T-helper 2 cell treated with Interferon-gamma antibody and Interleukin-4, amounts not matched to agents 5 μg/mL and 100 μg/mL, for 36 hours (primary cell): ENCODE measurements at regions not wholly inside any gene's neighbourhood (a gene's known extent, or its start where the extent isn't known, plus 50 kb on each side); places are given as distances from the start of the nearest gene placed in this dataset.
"Not testable (repeated sequence)": the region's sequence is repeated elsewhere in the genome, so short reads cannot be mapped to it uniquely, and the experiment has no call there.

Experiments
- DNase-seq: peaks from one replicate; pipeline ENCODE4 v3.0.0; 2021; ENCODE audit warnings: low spot score
- H3K27ac Mint-ChIP-seq: one replicate; pipeline ENCODE4 v1.8.0; 2021; ENCODE audit warnings: mild to moderate bottlenecking, mixed read lengths
- H3K27me3 Mint-ChIP-seq: one replicate; pipeline ENCODE4 v1.8.0; 2021; ENCODE audit warnings: low read depth, mixed read lengths
- H3K36me3 Mint-ChIP-seq: one replicate; pipeline ENCODE4 v1.8.0; 2021; ENCODE audit warnings: low read depth, mixed read lengths
- H3K4me1 Mint-ChIP-seq: one replicate; pipeline ENCODE4 v1.8.0; 2021; ENCODE audit warnings: low read depth, mixed read lengths
- H3K4me3 Mint-ChIP-seq: one replicate; pipeline ENCODE4 v1.8.0; 2022; ENCODE audit warnings: mild to moderate bottlenecking, moderate library complexity, mixed read lengths
- H3K9me3 Mint-ChIP-seq: one replicate; pipeline ENCODE4 v1.8.0; 2021; ENCODE audit warnings: mixed read lengths

GRCh38 chr6:22173311-22173710 is 123.5 kb downstream of the PRL start:
- no peak overlapping the region for H3K27ac Mint-ChIP-seq
- H3K36me3 Mint-ChIP-seq, result peaks cover 1% of the 10 kb centered on the region
- no peak overlapping the region for H3K4me3 Mint-ChIP-seq
- H3K9me3 Mint-ChIP-seq, result peaks cover 34% of the 10 kb centered on the region
- no peak for DNase-seq
- no peaks in the 10 kb centered on the region for H3K27me3 Mint-ChIP-seq
- no peaks in the 10 kb centered on the region for H3K4me1 Mint-ChIP-seq

- H3K27ac Mint-ChIP-seq, H3K4me3 Mint-ChIP-seq, DNase-seq, H3K4me1 Mint-ChIP-seq, H3K36me3 Mint-ChIP-seq, H3K27me3 Mint-ChIP-seq: not testable (repeated sequence)
- H3K9me3 Mint-ChIP-seq, result peaks cover 40% of the 10 kb centered on the region
Observed at GRCh38 chr6:22180250-22180649, 116.6 kb downstream of the PRL start.

DNA sequence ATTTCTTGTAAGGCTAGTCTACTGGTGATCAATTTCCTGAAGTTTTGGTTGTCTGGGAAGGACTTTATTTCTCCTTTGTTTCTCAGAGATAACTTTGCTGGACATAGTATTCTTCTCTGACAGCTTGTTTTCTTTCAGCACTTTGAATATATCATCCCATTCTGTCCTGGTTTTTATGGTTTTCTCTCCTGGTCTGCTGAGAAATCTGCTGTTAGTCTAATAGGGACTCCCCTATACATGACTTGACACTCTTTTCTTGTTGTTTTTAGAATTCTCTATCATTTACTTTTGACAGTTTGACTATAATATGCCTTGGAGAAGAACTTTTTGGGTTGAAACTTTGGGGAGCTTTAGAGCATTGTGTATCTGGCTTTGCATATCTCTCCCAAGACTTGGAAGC is 112.5 kb downstream of the PRL start:
- H3K27ac Mint-ChIP-seq, result no peak overlapping the region
- peaks cover 2% of the 10 kb centered on the region for H3K36me3 Mint-ChIP-seq
- H3K4me1 Mint-ChIP-seq, result no peaks in the 10 kb centered on the region
- H3K4me3 Mint-ChIP-seq, result no peak overlapping the region
- peaks cover 41% of the 10 kb centered on the region for H3K9me3 Mint-ChIP-seq
- DNase-seq, result no peak
- no peaks in the 10 kb centered on the region for H3K27me3 Mint-ChIP-seq

DNA sequence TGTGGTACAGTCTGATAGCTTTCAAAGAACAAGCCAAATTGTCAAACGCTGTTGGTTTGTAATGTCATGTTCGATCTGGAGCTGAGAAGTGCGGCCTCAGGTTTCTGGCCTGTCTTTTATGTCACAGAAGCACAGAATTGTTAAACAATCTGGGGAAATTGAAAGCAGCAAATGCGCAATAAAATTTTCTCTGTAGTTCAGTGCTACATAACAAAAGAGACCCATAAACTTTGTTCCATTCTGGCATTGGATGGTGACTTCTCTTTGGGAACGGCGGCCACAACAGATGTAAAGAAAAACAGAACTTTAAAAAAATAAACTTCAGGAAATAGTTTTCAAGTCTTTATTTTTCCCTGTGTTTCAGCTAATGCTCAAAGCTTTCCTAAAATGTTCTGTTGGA is 106.9 kb downstream of the PRL start:
- Mint-ChIP-seq H3K27me3 (no peaks in the 10 kb centered on the region), H3K27ac (no peak overlapping the region), H3K9me3 (peaks cover 4% of the 10 kb centered on the region), H3K36me3 (no peaks in the 10 kb centered on the region), H3K4me3 (no peak overlapping the region), H3K4me1 (peaks cover 4% of the 10 kb centered on the region)
- no peak for DNase-seq

DNA sequence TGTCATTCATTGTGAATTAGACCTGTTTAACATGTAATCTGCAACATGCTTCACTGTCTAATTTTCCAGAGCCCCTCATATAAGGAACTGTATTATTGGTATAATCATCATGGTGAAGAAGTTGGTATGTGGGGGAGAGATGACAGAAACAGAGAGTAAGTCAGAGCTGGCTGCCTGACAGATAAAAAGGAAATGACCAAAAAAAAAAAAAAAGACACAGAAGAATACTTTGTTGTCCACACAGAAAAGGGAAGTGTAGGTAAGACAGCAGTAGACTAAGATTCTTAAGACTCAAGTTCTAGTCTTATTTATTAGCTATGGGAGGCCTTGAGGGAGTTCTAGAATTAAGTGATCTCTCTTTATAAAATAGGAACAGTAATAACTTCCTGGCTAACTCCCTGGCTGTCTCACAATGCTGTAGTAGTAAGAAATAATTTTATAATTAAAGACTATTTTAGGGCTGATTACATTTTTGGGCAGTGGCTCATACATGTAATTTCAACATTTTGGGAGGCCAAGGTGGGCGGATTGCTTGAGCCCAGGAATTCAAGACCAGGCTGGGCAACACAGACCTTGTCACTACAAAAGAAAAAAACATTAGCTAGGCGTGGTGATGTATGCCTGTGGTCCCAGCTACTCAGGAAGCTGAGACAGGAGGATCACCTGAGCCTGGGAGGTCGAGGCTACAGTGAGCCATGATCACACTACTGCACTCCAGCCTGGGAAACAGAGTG is 102.5 kb downstream of the PRL start:
- Mint-ChIP-seq H3K36me3 (no peaks in the 10 kb centered on the region), H3K27me3 (no peaks in the 10 kb centered on the region), H3K4me1 (peaks cover 4% of the 10 kb centered on the region), H3K27ac (no peak overlapping the region), H3K9me3 (peaks cover 5% of the 10 kb centered on the region), H3K4me3 (no peak overlapping the region)
- DNase-seq, result no peak

GRCh38 chr6:22199771-22200170 is 97.1 kb downstream of the PRL start:
- Mint-ChIP-seq H3K36me3 (no peaks in the 10 kb centered on the region), H3K9me3 (peaks cover 5% of the 10 kb centered on the region), H3K4me1 (no peaks in the 10 kb centered on the region), H3K27ac (no peak overlapping the region), H3K4me3 (no peak overlapping the region), H3K27me3 (no peaks in the 10 kb centered on the region)
- no peak for DNase-seq

DNA sequence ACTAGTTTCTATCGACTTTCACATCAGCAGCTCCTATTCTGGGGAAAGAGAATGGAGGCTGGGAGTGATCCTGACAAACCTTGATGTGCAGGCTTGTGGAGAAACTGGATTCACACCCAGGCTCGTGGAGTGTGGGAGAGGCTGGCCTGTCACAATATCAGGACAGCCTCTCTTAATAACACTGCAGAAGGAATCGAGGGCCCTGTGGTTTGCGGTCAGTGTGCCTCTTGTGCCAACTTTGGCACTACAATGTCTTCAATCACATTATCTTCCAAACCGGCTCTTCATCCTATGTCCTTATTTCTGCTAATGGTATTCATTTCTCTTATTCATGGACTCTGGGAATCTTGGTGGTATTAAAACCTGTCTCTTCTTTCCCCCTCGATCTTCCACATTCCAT is 92.7 kb downstream of the PRL start:
- Mint-ChIP-seq H3K27ac (no peak overlapping the region), H3K4me1 (no peaks in the 10 kb centered on the region), H3K36me3 (no peaks in the 10 kb centered on the region), H3K27me3 (no peaks in the 10 kb centered on the region), H3K9me3 (peaks cover 4% of the 10 kb centered on the region), H3K4me3 (no peak overlapping the region)
- DNase-seq, result no peak

GRCh38 chr6:22205266-22205665 is 91.6 kb downstream of the PRL start:
- Mint-ChIP-seq H3K27me3 (no peaks in the 10 kb centered on the region), H3K36me3 (no peaks in the 10 kb centered on the region), H3K4me1 (no peaks in the 10 kb centered on the region), H3K4me3 (no peak overlapping the region), H3K9me3 (peaks cover 4% of the 10 kb centered on the region), H3K27ac (no peak overlapping the region)
- no peak for DNase-seq

DNA sequence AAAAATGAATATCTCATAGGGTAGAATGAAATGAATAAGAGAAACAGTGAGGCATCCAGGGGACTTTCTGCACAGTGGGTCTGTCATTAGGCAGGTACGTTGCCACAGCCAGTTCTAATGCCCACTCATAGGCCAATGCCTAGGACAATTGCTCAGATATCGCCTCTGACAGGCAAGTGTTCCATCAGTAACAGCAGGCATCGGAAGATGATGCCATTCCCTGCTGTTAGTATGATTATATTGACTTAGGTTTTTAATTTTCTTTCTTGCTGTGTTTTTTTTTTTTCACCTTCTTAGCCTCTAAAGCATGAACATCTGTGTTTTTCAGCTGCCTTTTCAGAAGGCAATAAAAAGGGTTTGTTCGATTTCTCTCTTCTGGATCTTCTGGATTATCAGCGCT is 90.7 kb downstream of the PRL start:
- H3K36me3 Mint-ChIP-seq, result no peaks in the 10 kb centered on the region

GRCh38 chr6:22208026-22208425 is 88.8 kb downstream of the PRL start:
- no peak overlapping the region for H3K27ac Mint-ChIP-seq
- no peaks in the 10 kb centered on the region for H3K36me3 Mint-ChIP-seq
- no peak for DNase-seq
- no peaks in the 10 kb centered on the region for H3K27me3 Mint-ChIP-seq
- no peaks in the 10 kb centered on the region for H3K4me1 Mint-ChIP-seq
- H3K4me3 Mint-ChIP-seq, result no peak overlapping the region
- peaks cover 4% of the 10 kb centered on the region for H3K9me3 Mint-ChIP-seq

More for the DNA sequence above, 90.7 kb downstream of the PRL start:
- Mint-ChIP-seq H3K4me1 (no peaks in the 10 kb centered on the region), H3K27me3 (no peaks in the 10 kb centered on the region), H3K4me3 (no peak overlapping the region), H3K27ac (no peak overlapping the region), H3K9me3 (peaks cover 4% of the 10 kb centered on the region)
- no peak for DNase-seq

- no peaks in the 10 kb centered on the region for H3K27me3 Mint-ChIP-seq
Observed at GRCh38 chr6:22214314-22214713, 82.5 kb downstream of the PRL start.

DNA sequence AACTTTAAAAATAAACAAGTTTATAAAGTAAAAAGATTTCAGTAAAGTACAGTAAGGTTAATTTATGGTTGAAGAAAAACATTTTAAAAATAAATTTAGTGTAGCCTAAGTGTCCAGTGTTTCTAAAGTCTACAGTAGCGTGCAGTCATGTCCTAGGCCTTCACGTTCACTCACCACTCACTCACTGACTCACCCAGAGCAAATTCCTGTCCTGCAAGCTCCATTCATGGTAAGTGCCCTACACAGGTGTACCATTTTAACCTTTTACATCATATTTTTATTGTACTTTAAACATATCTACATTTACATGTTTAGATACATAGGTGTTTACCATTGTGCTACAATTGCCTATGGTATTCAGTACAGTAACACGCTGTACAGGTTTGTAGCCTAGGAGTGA is 81.4 kb downstream of the PRL start:
- DNase-seq, H3K4me1 Mint-ChIP-seq, H3K36me3 Mint-ChIP-seq, H3K27me3 Mint-ChIP-seq, H3K27ac Mint-ChIP-seq, H3K9me3 Mint-ChIP-seq, H3K4me3 Mint-ChIP-seq: not testable (repeated sequence)

More at GRCh38 chr6:22214314-22214713, 82.5 kb downstream of the PRL start:
- Mint-ChIP-seq H3K4me3 (no peak overlapping the region), H3K27ac (no peak overlapping the region), H3K4me1 (no peaks in the 10 kb centered on the region), H3K9me3 (no peaks in the 10 kb centered on the region), H3K36me3 (no peaks in the 10 kb centered on the region)
- no peak for DNase-seq

- Mint-ChIP-seq H3K4me1 (no peaks in the 10 kb centered on the region), H3K9me3 (no peaks in the 10 kb centered on the region), H3K27ac (no peak overlapping the region), H3K4me3 (no peak overlapping the region), H3K36me3 (no peaks in the 10 kb centered on the region), H3K27me3 (no peaks in the 10 kb centered on the region)
- DNase-seq, result no peak
Observed at GRCh38 chr6:22218410-22218809, 78.4 kb downstream of the PRL start.

DNA sequence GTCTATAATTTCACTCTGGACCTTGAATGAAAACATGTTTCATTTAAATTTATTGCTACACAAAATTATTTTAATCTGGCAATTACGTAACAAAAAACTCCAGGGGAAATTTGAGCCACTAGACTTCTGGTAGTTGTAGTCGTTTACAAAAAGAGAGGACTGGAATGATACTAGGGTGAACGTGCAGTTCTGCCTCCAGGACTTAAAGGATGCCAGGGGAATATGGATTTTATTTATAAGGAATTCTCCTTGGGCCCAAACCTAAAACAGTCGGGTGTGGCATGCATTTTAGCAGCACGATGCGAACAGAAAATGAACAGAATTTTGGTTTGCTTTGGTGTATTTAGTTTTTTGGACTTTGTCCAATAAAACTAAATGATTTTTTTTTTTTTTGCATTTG is 76.9 kb downstream of the PRL start:
- Mint-ChIP-seq H3K27me3 (no peaks in the 10 kb centered on the region), H3K4me3 (no peak overlapping the region), H3K4me1 (no peaks in the 10 kb centered on the region), H3K27ac (no peak overlapping the region), H3K9me3 (no peaks in the 10 kb centered on the region), H3K36me3 (no peaks in the 10 kb centered on the region)
- DNase-seq, result no peak

DNA sequence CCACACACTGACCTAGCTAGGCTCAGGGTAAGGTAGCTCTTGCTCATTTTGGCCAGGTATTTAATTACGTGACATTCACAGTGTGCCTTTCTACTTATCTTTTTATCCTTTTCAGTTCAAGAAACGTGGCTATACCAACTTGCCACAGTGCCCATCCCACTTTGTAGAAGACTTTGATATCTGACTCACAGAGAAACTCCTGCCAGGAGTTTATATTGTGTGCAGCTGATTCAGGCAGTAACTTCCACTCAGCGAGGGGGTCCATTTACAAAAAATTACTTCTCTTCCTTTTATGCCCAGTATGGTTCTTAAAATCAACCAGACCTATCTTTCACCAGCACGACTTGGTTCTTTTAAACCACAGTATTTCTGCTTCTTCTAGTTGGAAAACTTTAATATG is 75.6 kb downstream of the PRL start:
- Mint-ChIP-seq H3K9me3 (no peaks in the 10 kb centered on the region), H3K27me3 (no peaks in the 10 kb centered on the region), H3K4me1 (no peaks in the 10 kb centered on the region), H3K4me3 (no peak overlapping the region), H3K36me3 (no peaks in the 10 kb centered on the region), H3K27ac (no peak overlapping the region)
- no peak for DNase-seq
